Chondrocyte (in vitro differentiated cells): ENCODE measurements at regions not wholly inside any gene's neighbourhood (a gene's known extent, or its start where the extent isn't known, plus 50 kb on each side); places are given as distances from the start of the nearest gene placed in this dataset.
A peak's percentile ranks its signal among the peaks of the same experiment; 100 is the strongest.

ENCODE experiments used
- DNase-seq: peaks from one replicate; pipeline ENCODE4 v3.0.0; 2021; ENCODE audit warnings: mixed read lengths, low spot score
- H3K27ac Mint-ChIP-seq: one replicate; pipeline ENCODE4 v1.8.0; 2021; ENCODE audit warnings: mild to moderate bottlenecking, moderate library complexity, mixed read lengths; ENCODE audit not compliant: unreplicated experiment
- H3K27me3 Mint-ChIP-seq: 2 replicates; pipeline ENCODE4 v1.8.0; 2021; ENCODE audit warnings: low read depth, mixed read lengths
- H3K36me3 Mint-ChIP-seq: 2 replicates; pipeline ENCODE4 v1.8.0; 2021; ENCODE audit warnings: low read depth, mixed read lengths
- H3K4me1 Mint-ChIP-seq: 2 replicates; pipeline ENCODE4 v1.8.0; 2021; ENCODE audit warnings: low read depth, mild to moderate bottlenecking, mixed read lengths
- H3K4me3 Mint-ChIP-seq: one replicate; pipeline ENCODE4 v1.8.0; 2021; ENCODE audit warnings: mild to moderate bottlenecking, moderate library complexity, mixed read lengths; ENCODE audit not compliant: unreplicated experiment
- H3K9me3 Mint-ChIP-seq: 2 replicates; pipeline ENCODE4 v1.8.0; 2021; ENCODE audit warnings: low read depth, mixed read lengths
- CTCF ChIP-seq: fragments of 200-600 bp; sonication (generic); IDR thresholded peaks from 2 replicates; pipeline ENCODE4 v1.5.0; 2021; ENCODE audit warnings: antibody characterized with exemption, mild to moderate bottlenecking, moderate library complexity

GRCh38 chr1:98044766-98045165 is 123.9 kb upstream of the DPYD start:
- peaks cover 39% of the 10 kb centered on the region for H3K4me1 Mint-ChIP-seq
- H3K9me3 Mint-ChIP-seq = no peaks in the 10 kb centered on the region
- TF ChIP-seq CTCF = no peak
- no peak for DNase-seq
- peaks cover 9% of the 10 kb centered on the region for H3K27me3 Mint-ChIP-seq
- H3K27ac Mint-ChIP-seq = peak overlapping the region; percentile 45
- H3K36me3 Mint-ChIP-seq = no peaks in the 10 kb centered on the region
- H3K4me3 Mint-ChIP-seq = peak overlapping the region; percentile 84

- Mint-ChIP-seq H3K9me3 (no peaks in the 10 kb centered on the region), H3K36me3 (no peaks in the 10 kb centered on the region), H3K27ac (no peak overlapping the region), H3K4me1 (peaks cover 34% of the 10 kb centered on the region), H3K27me3 (peaks cover 3% of the 10 kb centered on the region), H3K4me3 (peak overlapping the region; percentile 84)
- no peak for TF ChIP-seq CTCF
- no peak for DNase-seq
These were observed 123.3 kb upstream of the DPYD start for GRCh38 chr1:98044071-98044697.

- H3K4me1 Mint-ChIP-seq = peaks cover 31% of the 10 kb centered on the region
- H3K36me3 Mint-ChIP-seq = no peaks in the 10 kb centered on the region
These were observed 114.8 kb upstream of the DPYD start for GRCh38 chr1:98035602-98036002.

GRCh38 chr1:98034505-98034904 is 113.7 kb upstream of the DPYD start:
- peaks cover 4% of the 10 kb centered on the region for H3K9me3 Mint-ChIP-seq
- H3K4me3 Mint-ChIP-seq = no peak overlapping the region
- H3K27me3 Mint-ChIP-seq = no peaks in the 10 kb centered on the region
- H3K27ac Mint-ChIP-seq = no peak overlapping the region
- H3K36me3 Mint-ChIP-seq = no peaks in the 10 kb centered on the region
- no peak for DNase-seq
- no peak for TF ChIP-seq CTCF
- peaks cover 35% of the 10 kb centered on the region for H3K4me1 Mint-ChIP-seq

More at GRCh38 chr1:98035602-98036002, 114.8 kb upstream of the DPYD start:
- Mint-ChIP-seq H3K4me3 (no peak overlapping the region), H3K27me3 (no peaks in the 10 kb centered on the region), H3K27ac (peak overlapping the region; percentile 14), H3K9me3 (no peaks in the 10 kb centered on the region)
- no peak for TF ChIP-seq CTCF
- DNase-seq = no peak

- Mint-ChIP-seq H3K4me1 (peaks cover 40% of the 10 kb centered on the region), H3K9me3 (peaks cover 4% of the 10 kb centered on the region), H3K27ac (no peak overlapping the region), H3K36me3 (no peaks in the 10 kb centered on the region), H3K27me3 (no peaks in the 10 kb centered on the region), H3K4me3 (no peak overlapping the region)
- no peak for DNase-seq
- no peak for TF ChIP-seq CTCF
These were observed 112.1 kb upstream of the DPYD start for GRCh38 chr1:98032958-98033357.
